ENCODE measurements at regions not wholly inside any gene's neighbourhood (a gene's known extent, or its start where the extent isn't known, plus 50 kb on each side); places are given as distances from the start of the nearest gene placed in this dataset.

DNA sequence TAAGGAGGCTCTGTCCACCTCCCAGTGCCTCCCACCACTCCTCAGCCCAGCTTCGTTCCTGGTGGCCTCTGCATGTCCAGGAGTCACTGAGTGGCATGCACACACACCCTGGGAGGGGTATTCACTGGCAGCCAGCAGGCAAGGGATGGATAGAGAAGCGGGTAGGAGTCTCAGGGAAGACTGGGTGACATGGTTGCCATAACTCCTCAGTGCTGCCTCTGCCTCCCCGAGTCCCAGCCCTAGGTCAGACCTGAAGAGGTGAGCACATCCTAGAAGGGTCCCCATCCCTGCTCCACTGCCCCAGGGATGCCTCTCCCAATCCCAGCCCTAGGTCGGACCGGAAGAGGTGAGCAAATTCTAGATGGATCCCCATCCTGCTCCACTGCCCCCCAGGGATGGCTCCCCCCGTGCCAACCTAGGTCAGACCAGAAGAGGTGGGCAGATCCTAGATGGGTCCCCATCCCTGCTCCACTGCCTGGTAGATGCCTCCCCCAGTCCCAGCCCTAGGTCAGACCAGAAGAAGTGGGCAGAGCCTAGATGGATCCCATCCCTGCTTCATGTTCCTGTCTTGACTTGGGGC is 197.0 kb downstream of the IRF8 start:
- no peak for DNase-seq (ENCODE audit: low spot score in 2 of 2, unreplicated experiment in 2 of 2)
- Mint-ChIP-seq H3K9me3 (peaks cover 4% of the 10 kb centered on the region), H3K27me3 (ENCODE audit: low read depth) (peaks cover 52% of the 10 kb centered on the region), H3K4me1 (peaks cover 8% of the 10 kb centered on the region), H3K36me3 (no peaks in the 10 kb centered on the region), H3K4me3 (no peak overlapping the region), H3K27ac (no peak overlapping the region)
- TF ChIP-seq, protein P1, sequence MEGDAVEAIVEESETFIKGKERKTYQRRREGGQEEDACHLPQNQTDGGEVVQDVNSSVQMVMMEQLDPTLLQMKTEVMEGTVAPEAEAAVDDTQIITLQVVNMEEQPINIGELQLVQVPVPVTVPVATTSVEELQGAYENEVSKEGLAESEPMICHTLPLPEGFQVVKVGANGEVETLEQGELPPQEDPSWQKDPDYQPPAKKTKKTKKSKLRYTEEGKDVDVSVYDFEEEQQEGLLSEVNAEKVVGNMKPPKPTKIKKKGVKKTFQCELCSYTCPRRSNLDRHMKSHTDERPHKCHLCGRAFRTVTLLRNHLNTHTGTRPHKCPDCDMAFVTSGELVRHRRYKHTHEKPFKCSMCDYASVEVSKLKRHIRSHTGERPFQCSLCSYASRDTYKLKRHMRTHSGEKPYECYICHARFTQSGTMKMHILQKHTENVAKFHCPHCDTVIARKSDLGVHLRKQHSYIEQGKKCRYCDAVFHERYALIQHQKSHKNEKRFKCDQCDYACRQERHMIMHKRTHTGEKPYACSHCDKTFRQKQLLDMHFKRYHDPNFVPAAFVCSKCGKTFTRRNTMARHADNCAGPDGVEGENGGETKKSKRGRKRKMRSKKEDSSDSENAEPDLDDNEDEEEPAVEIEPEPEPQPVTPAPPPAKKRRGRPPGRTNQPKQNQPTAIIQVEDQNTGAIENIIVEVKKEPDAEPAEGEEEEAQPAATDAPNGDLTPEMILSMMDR (IDR thresholded peaks at IDR 0.05; ENCODE audit: unreplicated experiment) = no peak

DNA sequence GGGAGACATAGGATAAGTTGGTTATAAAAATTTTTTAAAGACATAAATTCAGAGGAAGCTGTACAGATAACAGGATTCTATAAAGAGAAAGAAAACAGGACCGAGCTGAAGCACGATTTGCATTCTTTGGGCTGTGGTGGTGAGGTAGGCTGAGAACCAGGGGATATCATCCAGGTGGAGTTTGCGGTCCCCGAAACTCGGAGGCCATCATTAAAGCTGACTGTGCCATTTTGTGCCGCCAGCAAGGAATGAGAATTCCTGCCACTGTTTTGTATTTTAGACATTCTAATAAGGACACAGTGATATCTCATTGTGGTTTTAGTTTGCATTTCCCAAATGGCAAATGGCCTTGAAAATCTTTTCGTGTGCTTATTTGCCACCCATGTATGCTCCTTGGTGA is 197.9 kb downstream of the IRF8 start:
- peaks cover 11% of the 10 kb centered on the region for H3K4me1 Mint-ChIP-seq
- H3K27me3 Mint-ChIP-seq (ENCODE audit: low read depth) = peaks cover 58% of the 10 kb centered on the region
- TF ChIP-seq, protein P1 (IDR thresholded peaks at IDR 0.05; ENCODE audit: unreplicated experiment) = no peak
- no peaks in the 10 kb centered on the region for H3K36me3 Mint-ChIP-seq
- no peak overlapping the region for H3K27ac Mint-ChIP-seq
- H3K4me3 Mint-ChIP-seq = no peak overlapping the region
- H3K9me3 Mint-ChIP-seq = peaks cover 4% of the 10 kb centered on the region
- no peak for DNase-seq (ENCODE audit: low spot score in 2 of 2, unreplicated experiment in 2 of 2)

DNA sequence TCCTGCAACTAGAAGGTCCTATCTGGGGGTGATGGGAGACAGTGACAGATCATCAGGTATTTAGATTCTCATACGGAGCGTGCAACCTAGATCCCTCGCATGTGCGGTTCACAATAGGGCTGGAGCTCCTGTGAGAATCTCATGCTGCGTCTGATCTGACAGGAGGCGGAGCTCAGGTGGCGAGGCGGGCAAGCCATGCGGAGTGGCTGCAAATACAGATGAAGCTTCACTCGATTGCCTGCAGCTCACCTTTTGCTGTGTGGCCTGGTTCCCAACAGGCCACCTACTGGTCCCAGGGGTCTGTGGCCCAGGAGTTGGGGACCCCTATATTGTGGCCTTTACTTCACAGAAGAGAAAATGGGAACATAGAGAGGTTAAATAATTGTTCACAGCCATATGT is 200.4 kb downstream of the IRF8 start:
- H3K27me3 Mint-ChIP-seq (ENCODE audit: low read depth) = peaks cover 72% of the 10 kb centered on the region
- DNase-seq (ENCODE audit: low spot score in 2 of 2, unreplicated experiment in 2 of 2) = no peak
- H3K4me1 Mint-ChIP-seq = peaks cover 13% of the 10 kb centered on the region
- no peak overlapping the region for H3K27ac Mint-ChIP-seq
- no peaks in the 10 kb centered on the region for H3K36me3 Mint-ChIP-seq
- peaks cover 10% of the 10 kb centered on the region for H3K9me3 Mint-ChIP-seq
- H3K4me3 Mint-ChIP-seq = no peak overlapping the region
- TF ChIP-seq, protein P1 (IDR thresholded peaks at IDR 0.05; ENCODE audit: unreplicated experiment) = no peak

DNA sequence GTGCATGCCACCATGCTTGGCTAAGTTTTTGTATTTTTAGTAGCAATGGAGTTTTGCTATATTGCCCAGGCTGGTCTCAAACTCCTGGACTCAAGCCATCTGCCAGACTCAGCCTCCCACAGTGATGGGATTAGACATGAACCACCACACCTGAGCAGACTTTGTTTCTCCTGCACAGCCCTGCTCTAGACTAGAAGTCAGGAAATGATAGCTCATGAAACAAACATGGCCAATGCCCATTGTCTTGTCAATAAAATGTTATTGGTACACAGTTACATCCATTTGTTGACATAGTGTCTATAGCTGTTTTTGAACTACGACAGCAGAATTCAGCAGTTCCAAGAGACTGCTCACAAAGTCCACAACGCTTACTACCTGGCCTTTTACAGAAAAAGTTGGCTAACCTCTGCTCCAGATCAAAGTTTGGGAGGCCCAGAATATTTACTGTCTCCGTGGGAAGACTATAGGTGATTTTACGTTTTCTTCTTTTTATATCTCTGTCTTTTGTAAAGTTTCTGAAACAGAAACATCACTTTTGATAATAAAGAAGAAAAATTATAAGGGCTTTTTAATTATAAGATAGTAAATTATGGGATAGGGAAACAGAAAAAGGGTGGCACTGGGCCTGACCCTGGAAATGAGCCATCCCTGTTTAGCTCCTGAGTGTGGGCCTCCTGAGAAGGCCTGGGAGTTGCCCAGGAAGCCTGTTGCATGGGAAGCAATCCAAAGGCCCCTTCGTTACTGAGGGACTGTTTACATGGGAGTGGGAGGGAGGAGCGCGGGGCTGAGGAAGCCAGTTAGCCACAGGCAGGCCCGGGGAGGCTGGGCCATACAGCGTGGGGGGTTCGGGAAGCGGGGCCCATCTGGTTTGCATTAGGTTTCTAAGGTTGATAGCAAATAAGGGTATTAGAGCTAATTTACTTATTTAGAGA is 201.5 kb downstream of the IRF8 start:
- Mint-ChIP-seq H3K27me3 (ENCODE audit: low read depth) (peaks cover 78% of the 10 kb centered on the region), H3K4me3 (no peak overlapping the region), H3K27ac (no peak overlapping the region), H3K36me3 (no peaks in the 10 kb centered on the region), H3K4me1 (peaks cover 13% of the 10 kb centered on the region), H3K9me3 (peaks cover 10% of the 10 kb centered on the region)
- TF ChIP-seq, protein P1 (IDR thresholded peaks at IDR 0.05; ENCODE audit: unreplicated experiment) = no peak
- DNase-seq (ENCODE audit: low spot score in 2 of 2, unreplicated experiment in 2 of 2) = peak; percentile 51 to 75

DNA sequence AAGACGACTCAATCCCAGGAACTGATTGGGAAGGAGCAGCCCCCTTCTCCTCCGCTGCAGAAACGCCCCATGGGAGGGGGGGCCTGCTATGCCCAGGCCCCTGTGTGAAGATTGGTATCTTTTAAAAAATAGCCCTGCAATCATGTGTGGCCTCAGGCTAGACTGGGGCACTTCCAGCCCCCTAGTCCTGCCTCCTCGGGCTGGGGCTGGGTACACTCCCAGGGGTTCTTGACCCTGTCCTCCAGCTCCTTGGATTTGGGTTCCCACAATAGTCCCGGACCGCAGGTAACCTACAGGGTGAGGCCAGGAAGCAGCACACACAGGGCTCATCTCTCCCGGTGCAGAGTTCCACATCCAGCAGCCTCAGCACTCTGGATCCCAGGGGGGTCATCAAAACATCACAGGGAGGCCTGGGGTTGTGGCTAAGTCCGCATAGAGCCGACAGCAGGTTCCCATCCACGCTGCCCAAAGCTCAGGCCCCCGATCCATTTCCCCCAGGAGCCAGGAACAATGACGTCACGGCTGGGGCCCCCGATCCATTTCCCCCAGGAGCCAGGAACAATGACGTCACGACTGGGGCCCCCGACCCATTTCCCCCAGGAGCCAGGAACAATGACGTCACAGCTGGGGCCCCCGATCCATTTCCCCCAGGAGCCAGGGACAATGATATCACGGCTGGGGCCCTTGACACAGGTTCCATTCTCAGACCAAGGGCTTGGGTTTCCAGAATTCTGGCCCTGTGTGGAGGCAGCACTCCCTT is 202.4 kb downstream of the IRF8 start:
- DNase-seq (ENCODE audit: low spot score in 2 of 2, unreplicated experiment in 2 of 2) = no peak
- Mint-ChIP-seq H3K4me1 (peaks cover 13% of the 10 kb centered on the region), H3K27me3 (ENCODE audit: low read depth) (peaks cover 69% of the 10 kb centered on the region), H3K4me3 (no peak overlapping the region), H3K27ac (peak overlapping the region; percentile 53), H3K9me3 (peaks cover 10% of the 10 kb centered on the region), H3K36me3 (no peaks in the 10 kb centered on the region)
- TF ChIP-seq, protein P1 (IDR thresholded peaks at IDR 0.05; ENCODE audit: unreplicated experiment) = no peak

Measured in mesothelial cell of epicardium (in vitro differentiated cells).